ENCODE measurements at regions not wholly inside any gene's neighbourhood (a gene's known extent, or its start where the extent isn't known, plus 50 kb on each side); places are given as distances from the start of the nearest gene placed in this dataset.

GRCh38 chr16:86708431-86708830, 130.1 kb downstream of the FOXL1 start:
- peaks cover 12% of the 10 kb centered on the region for H3K27me3 Mint-ChIP-seq (ENCODE audit: insufficient read depth)
- no peak for TF ChIP-seq CTCF (conservative IDR thresholded peaks at IDR 0.05)
- H3K27me3 ChIP-seq (ENCODE audit: control insufficient read depth, insufficient read depth, low read length, poor library complexity, severe bottlenecking), result no peaks in the 10 kb centered on the region
- no peaks in the 10 kb centered on the region for H3K36me3 Mint-ChIP-seq (ENCODE audit: low read depth)
- no peak overlapping the region for H3K27ac ChIP-seq (ENCODE audit: low read depth, low read length)
- no peak for DNase-seq
- H3K36me3 ChIP-seq (ENCODE audit: control insufficient read depth, insufficient read depth, low read length), result no peaks in the 10 kb centered on the region
- peaks cover 6% of the 10 kb centered on the region for H3K9me3 Mint-ChIP-seq
- no peak overlapping the region for H3K9ac ChIP-seq (ENCODE audit: extremely low read depth, low read length, poor library complexity, severe bottlenecking)
- WGBS, 2 experiments (ENCODE audit: insufficient coverage in 1 of 2, insufficient read length in 1 of 2), result 88 to 93% methylated on average over 11 of the region's 11 CpGs
- no peak overlapping the region for H3K4me3 ChIP-seq (ENCODE audit: low read length)
- no peak overlapping the region for H3K27ac Mint-ChIP-seq
- peaks cover 13% of the 10 kb centered on the region for H3K4me1 Mint-ChIP-seq
- H3K4me1 ChIP-seq (ENCODE audit: control insufficient read depth, insufficient read depth, low read length), result no peaks in the 10 kb centered on the region
- no peaks in the 10 kb centered on the region for H3K9me3 ChIP-seq (ENCODE audit: control insufficient read depth, low read length)
- no peak overlapping the region for H3K4me3 Mint-ChIP-seq

DNA sequence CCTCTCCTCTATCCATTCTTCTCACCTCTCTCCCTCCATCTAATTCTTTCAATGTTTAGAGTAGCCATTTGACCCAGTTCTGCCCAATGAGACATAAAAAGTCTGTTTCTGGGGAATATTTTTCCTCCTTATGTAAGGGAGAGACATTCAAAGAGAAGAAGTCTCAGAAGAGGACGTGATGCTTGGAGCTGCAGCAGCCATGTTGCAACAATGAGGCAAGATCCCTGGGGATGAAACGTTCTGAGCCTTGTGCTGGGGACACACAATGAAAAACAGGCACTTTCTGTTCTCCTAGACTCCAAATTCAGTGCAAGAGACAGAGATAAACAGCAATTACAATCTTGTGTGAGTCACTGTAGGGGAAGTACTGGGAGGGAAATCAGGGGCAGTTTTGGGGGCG, 130.8 kb downstream of the FOXL1 start:
- Histone ChIP-seq H3K4me1 (ENCODE audit: control insufficient read depth, insufficient read depth, low read length) (no peaks in the 10 kb centered on the region), H3K9me3 (ENCODE audit: control insufficient read depth, low read length) (no peaks in the 10 kb centered on the region), H3K36me3 (ENCODE audit: control insufficient read depth, insufficient read depth, low read length) (no peaks in the 10 kb centered on the region), H3K4me3 (ENCODE audit: low read length) (no peak overlapping the region), H3K27ac (ENCODE audit: low read depth, low read length) (no peak overlapping the region), H3K27me3 (ENCODE audit: control insufficient read depth, insufficient read depth, low read length, poor library complexity, severe bottlenecking) (no peaks in the 10 kb centered on the region), H3K9ac (ENCODE audit: extremely low read depth, low read length, poor library complexity, severe bottlenecking) (no peak overlapping the region)
- Mint-ChIP-seq H3K27ac (no peak overlapping the region), H3K36me3 (ENCODE audit: low read depth) (no peaks in the 10 kb centered on the region), H3K4me1 (peaks cover 8% of the 10 kb centered on the region), H3K9me3 (peaks cover 6% of the 10 kb centered on the region), H3K27me3 (ENCODE audit: insufficient read depth) (peaks cover 12% of the 10 kb centered on the region), H3K4me3 (no peak overlapping the region)
- no peak for TF ChIP-seq CTCF (conservative IDR thresholded peaks at IDR 0.05)
- no peak for DNase-seq
- 79 to 85% methylated on average over 3 of the region's 3 CpGs for WGBS, 2 experiments (ENCODE audit: insufficient coverage in 1 of 2, insufficient read length in 1 of 2)

GRCh38 chr16:86709902-86710601, 131.7 kb downstream of the FOXL1 start:
- Mint-ChIP-seq H3K27me3 (ENCODE audit: insufficient read depth) (peaks cover 12% of the 10 kb centered on the region), H3K4me1 (peaks cover 5% of the 10 kb centered on the region), H3K4me3 (no peak overlapping the region), H3K36me3 (ENCODE audit: low read depth) (no peaks in the 10 kb centered on the region), H3K27ac (no peak overlapping the region), H3K9me3 (peaks cover 6% of the 10 kb centered on the region)
- Histone ChIP-seq H3K36me3 (ENCODE audit: control insufficient read depth, insufficient read depth, low read length) (no peaks in the 10 kb centered on the region), H3K27me3 (ENCODE audit: control insufficient read depth, insufficient read depth, low read length, poor library complexity, severe bottlenecking) (no peaks in the 10 kb centered on the region), H3K4me1 (ENCODE audit: control insufficient read depth, insufficient read depth, low read length) (no peaks in the 10 kb centered on the region), H3K4me3 (ENCODE audit: low read length) (no peak overlapping the region), H3K9me3 (ENCODE audit: control insufficient read depth, low read length) (no peaks in the 10 kb centered on the region), H3K27ac (ENCODE audit: low read depth, low read length) (no peak overlapping the region), H3K9ac (ENCODE audit: extremely low read depth, low read length, poor library complexity, severe bottlenecking) (no peak overlapping the region)
- peak; percentile 66 for DNase-seq
- peak; percentile 33 for TF ChIP-seq CTCF (conservative IDR thresholded peaks at IDR 0.05)
- WGBS, 2 experiments (ENCODE audit: insufficient coverage in 1 of 2, insufficient read length in 1 of 2), result 90 to 92% methylated on average over 29 to 31 of the region's 31 CpGs

Measured in endodermal cell (in vitro differentiated cells).